H1 (cell line): ENCODE measurements at regions not wholly inside any gene's neighbourhood (a gene's known extent, or its start where the extent isn't known, plus 50 kb on each side); places are given as distances from the start of the nearest gene placed in this dataset.

Experiments used
- TF ChIP-seq, protein P1 (sequence below): fragments of 300-600 bp; sonication (generic); IDR thresholded peaks from 2 replicates; pipeline ENCODE4 v1.7.1; 2012; ENCODE audit warnings: low read length, moderate library complexity, mild to moderate bottlenecking, inconsistent platforms; ENCODE audit not compliant: insufficient replicate concordance
- TF ChIP-seq, protein P2 (sequence below): IDR thresholded peaks from 2 replicates; pipeline ENCODE4 v1.6.1; 2011; ENCODE audit warnings: low read length, improper control_type of control experiment

DNA sequence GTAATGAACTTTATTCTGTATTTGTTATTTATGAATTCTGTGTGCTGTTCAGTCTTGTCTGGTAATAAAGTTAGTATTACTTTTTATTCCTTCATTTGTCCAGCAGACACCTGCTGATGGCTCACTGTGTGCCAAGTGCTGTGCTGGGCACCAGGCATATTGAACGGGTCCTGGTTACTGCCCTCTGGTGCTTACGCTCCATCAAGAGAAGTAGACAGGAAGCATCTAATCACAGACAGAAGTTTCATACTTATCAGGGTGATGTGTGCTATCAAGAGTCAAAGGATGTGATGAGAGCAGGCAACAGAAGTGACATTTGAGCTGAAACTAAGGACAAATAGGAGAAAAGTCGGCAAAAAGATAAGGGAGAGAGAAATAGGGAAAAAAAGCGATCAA, 153.1 kb downstream of the FGF1 start (continued):
- TF ChIP-seq, protein P1, sequence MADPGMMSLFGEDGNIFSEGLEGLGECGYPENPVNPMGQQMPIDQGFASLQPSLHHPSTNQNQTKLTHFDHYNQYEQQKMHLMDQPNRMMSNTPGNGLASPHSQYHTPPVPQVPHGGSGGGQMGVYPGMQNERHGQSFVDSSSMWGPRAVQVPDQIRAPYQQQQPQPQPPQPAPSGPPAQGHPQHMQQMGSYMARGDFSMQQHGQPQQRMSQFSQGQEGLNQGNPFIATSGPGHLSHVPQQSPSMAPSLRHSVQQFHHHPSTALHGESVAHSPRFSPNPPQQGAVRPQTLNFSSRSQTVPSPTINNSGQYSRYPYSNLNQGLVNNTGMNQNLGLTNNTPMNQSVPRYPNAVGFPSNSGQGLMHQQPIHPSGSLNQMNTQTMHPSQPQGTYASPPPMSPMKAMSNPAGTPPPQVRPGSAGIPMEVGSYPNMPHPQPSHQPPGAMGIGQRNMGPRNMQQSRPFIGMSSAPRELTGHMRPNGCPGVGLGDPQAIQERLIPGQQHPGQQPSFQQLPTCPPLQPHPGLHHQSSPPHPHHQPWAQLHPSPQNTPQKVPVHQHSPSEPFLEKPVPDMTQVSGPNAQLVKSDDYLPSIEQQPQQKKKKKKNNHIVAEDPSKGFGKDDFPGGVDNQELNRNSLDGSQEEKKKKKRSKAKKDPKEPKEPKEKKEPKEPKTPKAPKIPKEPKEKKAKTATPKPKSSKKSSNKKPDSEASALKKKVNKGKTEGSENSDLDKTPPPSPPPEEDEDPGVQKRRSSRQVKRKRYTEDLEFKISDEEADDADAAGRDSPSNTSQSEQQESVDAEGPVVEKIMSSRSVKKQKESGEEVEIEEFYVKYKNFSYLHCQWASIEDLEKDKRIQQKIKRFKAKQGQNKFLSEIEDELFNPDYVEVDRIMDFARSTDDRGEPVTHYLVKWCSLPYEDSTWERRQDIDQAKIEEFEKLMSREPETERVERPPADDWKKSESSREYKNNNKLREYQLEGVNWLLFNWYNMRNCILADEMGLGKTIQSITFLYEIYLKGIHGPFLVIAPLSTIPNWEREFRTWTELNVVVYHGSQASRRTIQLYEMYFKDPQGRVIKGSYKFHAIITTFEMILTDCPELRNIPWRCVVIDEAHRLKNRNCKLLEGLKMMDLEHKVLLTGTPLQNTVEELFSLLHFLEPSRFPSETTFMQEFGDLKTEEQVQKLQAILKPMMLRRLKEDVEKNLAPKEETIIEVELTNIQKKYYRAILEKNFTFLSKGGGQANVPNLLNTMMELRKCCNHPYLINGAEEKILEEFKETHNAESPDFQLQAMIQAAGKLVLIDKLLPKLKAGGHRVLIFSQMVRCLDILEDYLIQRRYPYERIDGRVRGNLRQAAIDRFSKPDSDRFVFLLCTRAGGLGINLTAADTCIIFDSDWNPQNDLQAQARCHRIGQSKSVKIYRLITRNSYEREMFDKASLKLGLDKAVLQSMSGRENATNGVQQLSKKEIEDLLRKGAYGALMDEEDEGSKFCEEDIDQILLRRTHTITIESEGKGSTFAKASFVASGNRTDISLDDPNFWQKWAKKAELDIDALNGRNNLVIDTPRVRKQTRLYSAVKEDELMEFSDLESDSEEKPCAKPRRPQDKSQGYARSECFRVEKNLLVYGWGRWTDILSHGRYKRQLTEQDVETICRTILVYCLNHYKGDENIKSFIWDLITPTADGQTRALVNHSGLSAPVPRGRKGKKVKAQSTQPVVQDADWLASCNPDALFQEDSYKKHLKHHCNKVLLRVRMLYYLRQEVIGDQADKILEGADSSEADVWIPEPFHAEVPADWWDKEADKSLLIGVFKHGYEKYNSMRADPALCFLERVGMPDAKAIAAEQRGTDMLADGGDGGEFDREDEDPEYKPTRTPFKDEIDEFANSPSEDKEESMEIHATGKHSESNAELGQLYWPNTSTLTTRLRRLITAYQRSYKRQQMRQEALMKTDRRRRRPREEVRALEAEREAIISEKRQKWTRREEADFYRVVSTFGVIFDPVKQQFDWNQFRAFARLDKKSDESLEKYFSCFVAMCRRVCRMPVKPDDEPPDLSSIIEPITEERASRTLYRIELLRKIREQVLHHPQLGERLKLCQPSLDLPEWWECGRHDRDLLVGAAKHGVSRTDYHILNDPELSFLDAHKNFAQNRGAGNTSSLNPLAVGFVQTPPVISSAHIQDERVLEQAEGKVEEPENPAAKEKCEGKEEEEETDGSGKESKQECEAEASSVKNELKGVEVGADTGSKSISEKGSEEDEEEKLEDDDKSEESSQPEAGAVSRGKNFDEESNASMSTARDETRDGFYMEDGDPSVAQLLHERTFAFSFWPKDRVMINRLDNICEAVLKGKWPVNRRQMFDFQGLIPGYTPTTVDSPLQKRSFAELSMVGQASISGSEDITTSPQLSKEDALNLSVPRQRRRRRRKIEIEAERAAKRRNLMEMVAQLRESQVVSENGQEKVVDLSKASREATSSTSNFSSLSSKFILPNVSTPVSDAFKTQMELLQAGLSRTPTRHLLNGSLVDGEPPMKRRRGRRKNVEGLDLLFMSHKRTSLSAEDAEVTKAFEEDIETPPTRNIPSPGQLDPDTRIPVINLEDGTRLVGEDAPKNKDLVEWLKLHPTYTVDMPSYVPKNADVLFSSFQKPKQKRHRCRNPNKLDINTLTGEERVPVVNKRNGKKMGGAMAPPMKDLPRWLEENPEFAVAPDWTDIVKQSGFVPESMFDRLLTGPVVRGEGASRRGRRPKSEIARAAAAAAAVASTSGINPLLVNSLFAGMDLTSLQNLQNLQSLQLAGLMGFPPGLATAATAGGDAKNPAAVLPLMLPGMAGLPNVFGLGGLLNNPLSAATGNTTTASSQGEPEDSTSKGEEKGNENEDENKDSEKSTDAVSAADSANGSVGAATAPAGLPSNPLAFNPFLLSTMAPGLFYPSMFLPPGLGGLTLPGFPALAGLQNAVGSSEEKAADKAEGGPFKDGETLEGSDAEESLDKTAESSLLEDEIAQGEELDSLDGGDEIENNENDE = no peak
- TF ChIP-seq, protein P2, sequence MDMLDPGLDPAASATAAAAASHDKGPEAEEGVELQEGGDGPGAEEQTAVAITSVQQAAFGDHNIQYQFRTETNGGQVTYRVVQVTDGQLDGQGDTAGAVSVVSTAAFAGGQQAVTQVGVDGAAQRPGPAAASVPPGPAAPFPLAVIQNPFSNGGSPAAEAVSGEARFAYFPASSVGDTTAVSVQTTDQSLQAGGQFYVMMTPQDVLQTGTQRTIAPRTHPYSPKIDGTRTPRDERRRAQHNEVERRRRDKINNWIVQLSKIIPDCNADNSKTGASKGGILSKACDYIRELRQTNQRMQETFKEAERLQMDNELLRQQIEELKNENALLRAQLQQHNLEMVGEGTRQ = no peak
